Germinal center (tissue), 1 donor: ENCODE measurements at regions not wholly inside any gene's neighbourhood (a gene's known extent, or its start where the extent isn't known, plus 50 kb on each side); places are given as distances from the start of the nearest gene placed in this dataset.
"Not testable (repeated sequence)": the region's sequence is repeated elsewhere in the genome, so short reads cannot be mapped to it uniquely, and the experiment has no call there.

Experiments used
- DNase-seq: peaks from one replicate; pipeline ENCODE4 v3.0.0; 2012; ENCODE audit warnings: mixed read lengths, low spot score

GRCh38 chr10:3342771-3343170 is 170.2 kb upstream of the PITRM1 start:
- no peak for DNase-seq

- DNase-seq: no peak
These were observed 167.6 kb upstream of the PITRM1 start for GRCh38 chr10:3340127-3340730.

GRCh38 chr10:3339531-3339950 is 167.0 kb upstream of the PITRM1 start:
- DNase-seq: no peak

- DNase-seq: no peak
These were observed 166.5 kb upstream of the PITRM1 start for GRCh38 chr10:3339121-3339520.

- DNase-seq: no peak
These were observed 165.2 kb upstream of the PITRM1 start for GRCh38 chr10:3337741-3338140.

- DNase-seq: no peak
These were observed 164.2 kb upstream of the PITRM1 start for GRCh38 chr10:3336673-3337293.

GRCh38 chr10:3333426-3333825 is 160.8 kb upstream of the PITRM1 start:
- no peak for DNase-seq

GRCh38 chr10:3331690-3332230 is 159.2 kb upstream of the PITRM1 start:
- DNase-seq: no peak

GRCh38 chr10:3331187-3331586 is 158.6 kb upstream of the PITRM1 start:
- DNase-seq: no peak

GRCh38 chr10:3330663-3331062 is 158.1 kb upstream of the PITRM1 start:
- DNase-seq: no peak

GRCh38 chr10:3325954-3326750 is 153.6 kb upstream of the PITRM1 start:
- no peak for DNase-seq

- no peak for DNase-seq
These were observed 152.0 kb upstream of the PITRM1 start for GRCh38 chr10:3324612-3325038.

GRCh38 chr10:3323865-3324498 is 151.4 kb upstream of the PITRM1 start:
- no peak for DNase-seq

GRCh38 chr10:3321123-3321522 is 148.5 kb upstream of the PITRM1 start:
- no peak for DNase-seq

- DNase-seq: no peak
These were observed 147.2 kb upstream of the PITRM1 start for GRCh38 chr10:3319811-3320226.

- DNase-seq: not testable (repeated sequence)
These were observed 145.9 kb upstream of the PITRM1 start for GRCh38 chr10:3318480-3318807.

GRCh38 chr10:3317553-3318479 is 145.2 kb upstream of the PITRM1 start:
- not testable (repeated sequence) for DNase-seq

GRCh38 chr10:3314445-3315085 is 142.0 kb upstream of the PITRM1 start:
- not testable (repeated sequence) for DNase-seq

- not testable (repeated sequence) for DNase-seq
These were observed 141.3 kb upstream of the PITRM1 start for GRCh38 chr10:3313784-3314444.

- DNase-seq: no peak
These were observed 139.9 kb upstream of the PITRM1 start for GRCh38 chr10:3312403-3312940.
